ENCODE measurements at regions not wholly inside any gene's neighbourhood (a gene's known extent, or its start where the extent isn't known, plus 50 kb on each side); places are given as distances from the start of the nearest gene placed in this dataset.

GRCh38 chr2:71907503-71907902 lies 240.2 kb downstream of the CYP26B1 start:
- DNase-seq (ENCODE audit: low read depth, low spot score) = no peak

GRCh38 chr2:71906357-71906973 lies 241.2 kb downstream of the CYP26B1 start:
- ChIA-PET RAD21 (ENCODE audit: unreplicated experiment) (no interaction called here), POLR2A (no interaction called here), SMC1A (ENCODE audit: uncharacterized antibody, unreplicated experiment) (no interaction called here), CTCF (no interaction called here)
- no peak for ATAC-seq
- 24% methylated on average over 2 of the region's 2 CpGs for WGBS (ENCODE audit: insufficient coverage, insufficient replicate concordance, low lambda C conversion rate, missing lambda C conversion rate)
- no peak overlapping the region for H2AFZ ChIP-seq (ENCODE audit: control insufficient read depth, low read depth, low read length)
- no peaks in the 10 kb centered on the region for H4K20me1 ChIP-seq (ENCODE audit: control insufficient read depth, insufficient read depth)
- no peak overlapping the region for H3K4me2 ChIP-seq (ENCODE audit: control insufficient read depth, insufficient read depth)
- H3K9ac ChIP-seq (ENCODE audit: control insufficient read depth, insufficient read depth, low read length) = no peak overlapping the region
- H3K4me3 ChIP-seq = no peak overlapping the region
- H3K36me3 ChIP-seq (ENCODE audit: control insufficient read depth in 2 of 2, insufficient read depth in 2 of 2, low read length in 1 of 2) = no peaks in the 10 kb centered on the region
- FAIRE-seq = no peak
- no peak overlapping the region for H3K27ac ChIP-seq (ENCODE audit: control insufficient read depth, insufficient read depth)
- no peaks in the 10 kb centered on the region for H3K27me3 ChIP-seq (replicated peaks in 1 of 2; ENCODE audit: control insufficient read depth in 2 of 2, insufficient read depth in 2 of 2, low read length in 1 of 2)
- no peaks in the 10 kb centered on the region for H3K9me3 ChIP-seq (replicated peaks; ENCODE audit: control insufficient read depth, insufficient read depth, low read length)
- no peaks in the 10 kb centered on the region for H3K4me1 ChIP-seq (ENCODE audit: control insufficient read depth, insufficient read depth, low read length)
- intact Hi-C loops (cut with micrococcal nuclease; ENCODE audit: unreplicated experiment) = no loop called here
- no peak for TF ChIP-seq CHD4 (IDR thresholded peaks at IDR 0.05)
- TF ChIP-seq TBL1XR1 (IDR thresholded peaks at IDR 0.05; ENCODE audit: low read depth, low read length) = no peak
- no peak for TF ChIP-seq HDGF (IDR thresholded peaks at IDR 0.05)
- TF ChIP-seq CREM (IDR thresholded peaks at IDR 0.05; ENCODE audit: low read depth) = no peak
- no peak for TF ChIP-seq EZH2 (IDR thresholded peaks at IDR 0.05; ENCODE audit: borderline replicate concordance, control insufficient read depth, low read depth, low read length)
- no peak for TF ChIP-seq ESRRA (IDR thresholded peaks at IDR 0.05; ENCODE audit: low read length)
- no peak for TF ChIP-seq FOXM1 (IDR thresholded peaks at IDR 0.05; ENCODE audit: low read depth, low read length)
- no peak for TF ChIP-seq KLF5 (IDR thresholded peaks at IDR 0.05; ENCODE audit: partially characterized antibody)
- no peak for TF ChIP-seq ZNF384 (IDR thresholded peaks at IDR 0.05; ENCODE audit: borderline replicate concordance, low read depth, low read length)
- TF ChIP-seq, protein P1, sequence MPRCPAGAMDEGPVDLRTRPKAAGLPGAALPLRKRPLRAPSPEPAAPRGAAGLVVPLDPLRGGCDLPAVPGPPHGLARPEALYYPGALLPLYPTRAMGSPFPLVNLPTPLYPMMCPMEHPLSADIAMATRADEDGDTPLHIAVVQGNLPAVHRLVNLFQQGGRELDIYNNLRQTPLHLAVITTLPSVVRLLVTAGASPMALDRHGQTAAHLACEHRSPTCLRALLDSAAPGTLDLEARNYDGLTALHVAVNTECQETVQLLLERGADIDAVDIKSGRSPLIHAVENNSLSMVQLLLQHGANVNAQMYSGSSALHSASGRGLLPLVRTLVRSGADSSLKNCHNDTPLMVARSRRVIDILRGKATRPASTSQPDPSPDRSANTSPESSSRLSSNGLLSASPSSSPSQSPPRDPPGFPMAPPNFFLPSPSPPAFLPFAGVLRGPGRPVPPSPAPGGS (IDR thresholded peaks at IDR 0.05; ENCODE audit: borderline replicate concordance, insufficient read depth, low read depth, low read length, poor library complexity, severe bottlenecking) = no peak
- DNase-seq (ENCODE audit: low read depth, low spot score) = no peak
- no TSS peak for BruUV-seq (replicated peaks)
- H3K79me2 ChIP-seq (ENCODE audit: control insufficient read depth, insufficient read depth, low read length) = no peaks in the 10 kb centered on the region
- in situ Hi-C loops (cut with MboI) = no loop called here

More at GRCh38 chr2:71907503-71907902, 240.2 kb downstream of the CYP26B1 start:
- SMC1A ChIA-PET (ENCODE audit: uncharacterized antibody, unreplicated experiment) = no interaction called here
- Histone ChIP-seq H3K4me3 (no peak overlapping the region), H3K27ac (ENCODE audit: control insufficient read depth, insufficient read depth) (no peak overlapping the region), H3K4me2 (ENCODE audit: control insufficient read depth, insufficient read depth) (no peak overlapping the region), H3K79me2 (ENCODE audit: control insufficient read depth, insufficient read depth, low read length) (no peaks in the 10 kb centered on the region), H3K27me3 (replicated peaks in 1 of 2; ENCODE audit: control insufficient read depth in 2 of 2, insufficient read depth in 2 of 2, low read length in 1 of 2) (no peaks in the 10 kb centered on the region), H3K9me3 (replicated peaks; ENCODE audit: control insufficient read depth, insufficient read depth, low read length) (no peaks in the 10 kb centered on the region), H3K9ac (ENCODE audit: control insufficient read depth, insufficient read depth, low read length) (no peak overlapping the region), H2AFZ (ENCODE audit: control insufficient read depth, low read depth, low read length) (no peak overlapping the region), H3K4me1 (ENCODE audit: control insufficient read depth, insufficient read depth, low read length) (no peaks in the 10 kb centered on the region), H4K20me1 (ENCODE audit: control insufficient read depth, insufficient read depth) (no peaks in the 10 kb centered on the region), H3K36me3 (ENCODE audit: control insufficient read depth in 2 of 2, insufficient read depth in 2 of 2, low read length in 1 of 2) (no peaks in the 10 kb centered on the region)
- in situ Hi-C loops (cut with MboI) = no loop called here
- no TSS peak for BruUV-seq (replicated peaks)
- WGBS (ENCODE audit: insufficient coverage, insufficient replicate concordance, low lambda C conversion rate, missing lambda C conversion rate) = 30% methylated on average over 3 of the region's 3 CpGs
- POLR2A ChIA-PET = no interaction called here
- ATAC-seq (no peak), FAIRE-seq (no peak)
- TF ChIP-seq, protein P2, sequence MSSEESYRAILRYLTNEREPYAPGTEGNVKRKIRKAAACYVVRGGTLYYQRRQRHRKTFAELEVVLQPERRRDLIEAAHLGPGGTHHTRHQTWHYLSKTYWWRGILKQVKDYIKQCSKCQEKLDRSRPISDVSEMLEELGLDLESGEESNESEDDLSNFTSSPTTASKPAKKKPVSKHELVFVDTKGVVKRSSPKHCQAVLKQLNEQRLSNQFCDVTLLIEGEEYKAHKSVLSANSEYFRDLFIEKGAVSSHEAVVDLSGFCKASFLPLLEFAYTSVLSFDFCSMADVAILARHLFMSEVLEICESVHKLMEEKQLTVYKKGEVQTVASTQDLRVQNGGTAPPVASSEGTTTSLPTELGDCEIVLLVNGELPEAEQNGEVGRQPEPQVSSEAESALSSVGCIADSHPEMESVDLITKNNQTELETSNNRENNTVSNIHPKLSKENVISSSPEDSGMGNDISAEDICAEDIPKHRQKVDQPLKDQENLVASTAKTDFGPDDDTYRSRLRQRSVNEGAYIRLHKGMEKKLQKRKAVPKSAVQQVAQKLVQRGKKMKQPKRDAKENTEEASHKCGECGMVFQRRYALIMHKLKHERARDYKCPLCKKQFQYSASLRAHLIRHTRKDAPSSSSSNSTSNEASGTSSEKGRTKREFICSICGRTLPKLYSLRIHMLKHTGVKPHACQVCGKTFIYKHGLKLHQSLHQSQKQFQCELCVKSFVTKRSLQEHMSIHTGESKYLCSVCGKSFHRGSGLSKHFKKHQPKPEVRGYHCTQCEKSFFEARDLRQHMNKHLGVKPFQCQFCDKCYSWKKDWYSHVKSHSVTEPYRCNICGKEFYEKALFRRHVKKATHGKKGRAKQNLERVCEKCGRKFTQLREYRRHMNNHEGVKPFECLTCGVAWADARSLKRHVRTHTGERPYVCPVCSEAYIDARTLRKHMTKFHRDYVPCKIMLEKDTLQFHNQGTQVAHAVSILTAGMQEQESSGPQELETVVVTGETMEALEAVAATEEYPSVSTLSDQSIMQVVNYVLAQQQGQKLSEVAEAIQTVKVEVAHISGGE (CRISPR knock-in tag; IDR thresholded peaks at IDR 0.05) = no peak
- intact Hi-C loops (cut with micrococcal nuclease; ENCODE audit: unreplicated experiment) = no loop called here
- RAD21 ChIA-PET (ENCODE audit: unreplicated experiment) = no interaction called here
- CTCF ChIA-PET = interaction anchor here (3.0 kb wide), 1 partner anchor 17 kb away, joined by 16 read pairs; no protein-coding TSS in a partner anchor

All from GM12878 (cell line).